A673 (cell line): ENCODE measurements at regions not wholly inside any gene's neighbourhood (a gene's known extent, or its start where the extent isn't known, plus 50 kb on each side); places are given as distances from the start of the nearest gene placed in this dataset.
"Not testable (repeated sequence)": the region's sequence is repeated elsewhere in the genome, so short reads cannot be mapped to it uniquely, and the experiment has no call there.

Source experiments
- BruUV-seq: library from RNA; stranded (reverse); fragments of 400-500 nt; replicated peaks from 2 replicates; lab custom pipeline; 2021; lab: Mats Ljungman, UMichigan
- CTCF ChIA-PET: fragments of 300-600 bp; sonication (Branson Sonifier 250); formaldehyde crosslinking; loops from one replicate; lab custom pipeline; 2022; ENCODE audit warnings: antibody characterized with exemption; lab: Charles Lee
- POLR2A ChIA-PET: fragments of 300-600 bp; sonication (Branson Sonifier 250); formaldehyde crosslinking; loops from one replicate; lab custom pipeline; 2022; ENCODE audit warnings: antibody characterized with exemption; ENCODE audit not compliant: low non-redundant PET; lab: Charles Lee
- DNase-seq: peaks from one replicate; pipeline ENCODE4 v3.0.0-alpha.2; 2015; ENCODE audit warnings: low spot score
- H3K27ac ChIP-seq: fragments of 200-600 bp; sonication (generic); 2 replicates; pipeline ENCODE4 v1.5.1; 2016; ENCODE audit warnings: mixed run types, low read depth, mild to moderate bottlenecking, mixed read lengths, antibody characterized with exemption, low read length; ENCODE audit not compliant: poor library complexity, severe bottlenecking
- H3K27me3 ChIP-seq: fragments of 200-600 bp; sonication (generic); replicated peaks from 2 replicates; pipeline ENCODE4 v1.6.1; 2017; ENCODE audit warnings: mixed run types, low read depth, mild to moderate bottlenecking, mixed read lengths, antibody characterized with exemption, low read length; ENCODE audit not compliant: insufficient read depth, poor library complexity
- H3K36me3 ChIP-seq: fragments of 200-600 bp; sonication (generic); 2 replicates; pipeline ENCODE4 v1.6.1; 2016; ENCODE audit warnings: mixed run types, mild to moderate bottlenecking, mixed read lengths, antibody characterized with exemption, low read length; ENCODE audit not compliant: insufficient read depth, poor library complexity, severe bottlenecking
- H3K4me1 ChIP-seq: fragments of 200-600 bp; sonication (generic); 2 replicates; pipeline ENCODE4 v1.6.1; 2017; ENCODE audit warnings: mixed run types, mild to moderate bottlenecking, mixed read lengths, antibody characterized with exemption, low read length; ENCODE audit not compliant: insufficient read depth, poor library complexity, severe bottlenecking
- H3K4me3 ChIP-seq: fragments of 200-600 bp; sonication (generic); 2 replicates; pipeline ENCODE4 v1.5.1; 2016; ENCODE audit warnings: low read depth, mixed run types, mild to moderate bottlenecking, mixed read lengths, low read length; ENCODE audit not compliant: poor library complexity, severe bottlenecking
- H3K9me3 ChIP-seq: fragments of 200-600 bp; sonication (generic); 2 replicates; pipeline ENCODE4 v1.6.1; 2016; ENCODE audit warnings: mixed run types, low read depth, mild to moderate bottlenecking, mixed read lengths, antibody characterized with exemption, low read length; ENCODE audit not compliant: poor library complexity, severe bottlenecking
- CTCF ChIP-seq: fragments of 300-800, 200-600 bp; sonication (generic); conservative IDR thresholded peaks from 2 replicates; pipeline ENCODE4 v1.5.1; 2017; ENCODE audit warnings: low read depth, mild to moderate bottlenecking, antibody characterized with exemption, low read length, moderate library complexity, mixed read lengths
- EZH2 ChIP-seq: fragments of 200-600 bp; sonication (generic); IDR thresholded peaks from 2 replicates; pipeline ENCODE4 v1.6.1; 2017; ENCODE audit warnings: borderline replicate concordance, low read depth, mild to moderate bottlenecking, mixed read lengths, antibody characterized with exemption, low read length; ENCODE audit not compliant: poor library complexity, severe bottlenecking
- intact Hi-C: fragments of 100-400 bp; cut with micrococcal nuclease; formaldehyde crosslinking; loops from one replicate; pipeline ENCODE4 v1.10.0; 2022; ENCODE audit not compliant: unreplicated experiment

- no peaks in the 10 kb centered on the region for H3K27me3 ChIP-seq
- ChIA-PET POLR2A (no interaction called here), CTCF (no interaction called here)
- no peaks in the 10 kb centered on the region for H3K36me3 ChIP-seq
- no peak for DNase-seq
- no peaks in the 10 kb centered on the region for H3K4me1 ChIP-seq
- BruUV-seq = no TSS peak
- H3K27ac ChIP-seq = no peak overlapping the region
- no peak overlapping the region for H3K4me3 ChIP-seq
- intact Hi-C loops = no loop called here
- peaks cover 6% of the 10 kb centered on the region for H3K9me3 ChIP-seq
- TF ChIP-seq CTCF (no peak), EZH2 (no peak)
Measured at GRCh38 chr17:77622647-77623046, 335.9 kb upstream of the TNRC6C start.

- H3K36me3 ChIP-seq, H3K4me3 ChIP-seq, CTCF ChIA-PET, H3K27me3 ChIP-seq, H3K9me3 ChIP-seq, H3K4me1 ChIP-seq, POLR2A ChIA-PET, H3K27ac ChIP-seq, BruUV-seq, intact Hi-C loops, DNase-seq: not testable (repeated sequence)
Measured at GRCh38 chr17:77623321-77623720, 335.2 kb upstream of the TNRC6C start.

- Histone ChIP-seq H3K27ac (no peak overlapping the region), H3K4me1 (no peaks in the 10 kb centered on the region), H3K9me3 (peaks cover 6% of the 10 kb centered on the region), H3K36me3 (no peaks in the 10 kb centered on the region), H3K4me3 (no peak overlapping the region), H3K27me3 (no peaks in the 10 kb centered on the region)
- POLR2A ChIA-PET = no interaction called here
- no TSS peak for BruUV-seq
- intact Hi-C loops = no loop called here
- DNase-seq = no peak
- CTCF ChIA-PET = interaction anchor here (0.7 kb wide), 1 partner anchor 349 kb away, joined by 3 read pairs; no protein-coding TSS in a partner anchor
- TF ChIP-seq CTCF (no peak), EZH2 (no peak)
Measured at GRCh38 chr17:77628035-77628434, 330.5 kb upstream of the TNRC6C start.

- H3K4me3 ChIP-seq, H3K9me3 ChIP-seq, H3K36me3 ChIP-seq, H3K27me3 ChIP-seq, H3K27ac ChIP-seq, H3K4me1 ChIP-seq, BruUV-seq, intact Hi-C loops, POLR2A ChIA-PET, DNase-seq: not testable (repeated sequence)
- CTCF ChIA-PET = interaction anchor here (0.6 kb wide), 1 partner anchor 33 kb away, joined by 3 read pairs; no protein-coding TSS in a partner anchor
Measured at GRCh38 chr17:77629284-77629683, 329.2 kb upstream of the TNRC6C start.
